H9 (cell line): ENCODE measurements at regions not wholly inside any gene's neighbourhood (a gene's known extent, or its start where the extent isn't known, plus 50 kb on each side); places are given as distances from the start of the nearest gene placed in this dataset.

Experiments
- DNase-seq: peaks from one replicate; pipeline ENCODE4 v3.0.0-alpha.2; 2017
- H2AFZ ChIP-seq: one replicate; pipeline ENCODE4 v1.6.1; 2013; ENCODE audit warnings: mild to moderate bottlenecking, low read length, control low read depth, moderate library complexity
- H2AK5ac ChIP-seq: 2 replicates; pipeline ENCODE4 v1.6.1; 2013; ENCODE audit warnings: low read length, control low read depth, mixed read lengths; ENCODE audit not compliant: insufficient read length
- H2BK120ac ChIP-seq: one replicate; pipeline ENCODE4 v1.6.1; 2013; ENCODE audit warnings: low read depth, mild to moderate bottlenecking, low read length, control low read depth, inconsistent platforms; ENCODE audit not compliant: poor library complexity, severe bottlenecking
- H2BK12ac ChIP-seq: 2 replicates; pipeline ENCODE4 v1.6.1; 2013; ENCODE audit warnings: low read length, control low read depth, mixed read lengths, low read depth; ENCODE audit not compliant: insufficient read length
- H2BK15ac ChIP-seq: 2 replicates; pipeline ENCODE4 v1.6.1; 2013; ENCODE audit warnings: low read depth, low read length, control low read depth
- H2BK20ac ChIP-seq: one replicate; pipeline ENCODE4 v1.6.1; 2013; ENCODE audit warnings: low read depth, mild to moderate bottlenecking, low read length, control low read depth, inconsistent platforms; ENCODE audit not compliant: poor library complexity, severe bottlenecking
- H2BK5ac ChIP-seq: 2 replicates; pipeline ENCODE4 v1.6.1; 2013; ENCODE audit warnings: low read length, control low read depth, mixed read lengths; ENCODE audit not compliant: insufficient read length
- H3K14ac ChIP-seq: 2 replicates; pipeline ENCODE4 v1.6.1; 2013; ENCODE audit warnings: low read length, control low read depth; ENCODE audit not compliant: insufficient read depth
- H3K18ac ChIP-seq: 2 replicates; pipeline ENCODE4 v1.6.1; 2013; ENCODE audit warnings: low read depth, mild to moderate bottlenecking, mixed read lengths, low read length, control low read depth; ENCODE audit not compliant: insufficient read length
- H3K23ac ChIP-seq: 2 replicates; pipeline ENCODE4 v1.6.1; 2013; ENCODE audit warnings: low read length, control low read depth, mixed read lengths, low read depth; ENCODE audit not compliant: insufficient read length
- H3K23me2 ChIP-seq: 2 replicates; pipeline ENCODE4 v1.6.1; 2013; ENCODE audit warnings: low read depth, mild to moderate bottlenecking, mixed read lengths, low read length, control low read depth; ENCODE audit not compliant: insufficient read length, poor library complexity, severe bottlenecking
- H3K27ac ChIP-seq: 2 replicates; pipeline ENCODE4 v1.5.1; 2013; ENCODE audit warnings: low read length, control low read depth, mixed read lengths, low read depth; ENCODE audit not compliant: insufficient read length
- H3K27me3 ChIP-seq: 2 replicates; pipeline ENCODE4 v1.6.1; 2013; ENCODE audit warnings: low read length, control low read depth, inconsistent platforms; ENCODE audit not compliant: insufficient read depth
- H3K4ac ChIP-seq: 2 replicates; pipeline ENCODE4 v1.6.1; 2013; ENCODE audit warnings: low read depth, mild to moderate bottlenecking, control low read depth, inconsistent platforms, low read length, moderate library complexity
- H3K4me1 ChIP-seq: 2 replicates; pipeline ENCODE4 v1.6.1; 2013; ENCODE audit warnings: low read length, control low read depth, inconsistent platforms; ENCODE audit not compliant: insufficient read depth
- H3K4me2 ChIP-seq: 2 replicates; pipeline ENCODE4 v1.6.1; 2013; ENCODE audit warnings: low read length, control low read depth, mixed read lengths; ENCODE audit not compliant: insufficient read length, insufficient read depth
- H3K56ac ChIP-seq: 2 replicates; pipeline ENCODE4 v1.6.1; 2013; ENCODE audit warnings: low read depth, mild to moderate bottlenecking, mixed read lengths, low read length, control low read depth; ENCODE audit not compliant: insufficient read length
- H3K79me1 ChIP-seq: 2 replicates; pipeline ENCODE4 v1.6.1; 2013; ENCODE audit warnings: low read depth, mild to moderate bottlenecking, moderate library complexity, low read length, control low read depth, inconsistent platforms; ENCODE audit not compliant: insufficient read depth, poor library complexity, severe bottlenecking
- H3K79me2 ChIP-seq: 2 replicates; pipeline ENCODE4 v1.6.1; 2013; ENCODE audit warnings: low read length, control low read depth, inconsistent platforms; ENCODE audit not compliant: insufficient read depth
- H3K9ac ChIP-seq: 2 replicates; pipeline ENCODE4 v1.6.1; 2013; ENCODE audit warnings: low read length, control low read depth, mixed read lengths; ENCODE audit not compliant: insufficient read length; ENCODE audit errors: extremely low read depth
- H3K9me3 ChIP-seq: one replicate; pipeline ENCODE4 v1.6.1; 2013; ENCODE audit warnings: low read depth, low read length, inconsistent platforms; ENCODE audit not compliant: control insufficient read depth
- H3T11ph ChIP-seq: one replicate; pipeline ENCODE4 v1.6.1; 2013; ENCODE audit warnings: mild to moderate bottlenecking, low read length, control low read depth, inconsistent platforms
- H4K20me1 ChIP-seq: one replicate; pipeline ENCODE4 v1.6.1; 2013; ENCODE audit not compliant: control insufficient read depth, insufficient read length, insufficient read depth
- H4K5ac ChIP-seq: 2 replicates; pipeline ENCODE4 v1.6.1; 2013; ENCODE audit warnings: low read depth, mild to moderate bottlenecking, mixed read lengths, low read length, control low read depth; ENCODE audit not compliant: insufficient read length
- H4K8ac ChIP-seq: replicated peaks from 2 replicates; pipeline ENCODE4 v1.6.1; 2013; ENCODE audit warnings: low read length, control low read depth, mixed read lengths, low read depth; ENCODE audit not compliant: insufficient read length
- H4K91ac ChIP-seq: 2 replicates; pipeline ENCODE4 v1.6.1; 2013; ENCODE audit warnings: low read depth, mild to moderate bottlenecking, moderate library complexity, mixed read lengths, low read length, control low read depth; ENCODE audit not compliant: insufficient read length
- H3K27ac Mint-ChIP-seq, 3 experiments: 2 replicates in 2 of 3; 3 replicates in 1 of 3; pipeline ENCODE4 v1.8.0; 2020 to 2021; ENCODE audit warnings: mixed read lengths in 3 of 3, mild to moderate bottlenecking in 1 of 3, moderate library complexity in 1 of 3
- H3K27me3 Mint-ChIP-seq: 2 replicates; pipeline ENCODE4 v1.8.0; 2021; ENCODE audit warnings: low read depth, mild to moderate bottlenecking, moderate library complexity, mixed read lengths
- H3K36me3 Mint-ChIP-seq, 3 experiments: 2 replicates in 2 of 3; 3 replicates in 1 of 3; pipeline ENCODE4 v1.8.0; 2020 to 2021; ENCODE audit warnings: low read depth in 3 of 3, mixed read lengths in 3 of 3; ENCODE audit not compliant: insufficient read depth in 1 of 3
- H3K4me1 Mint-ChIP-seq, 2 experiments: 2 replicates each; pipeline ENCODE4 v1.8.0; 2020; ENCODE audit warnings: mixed read lengths in 2 of 2
- H3K4me3 Mint-ChIP-seq, 2 experiments: 2 replicates in 1 of 2; 3 replicates in 1 of 2; pipeline ENCODE4 v1.8.0; 2020 to 2021; ENCODE audit warnings: mild to moderate bottlenecking in 2 of 2, mixed read lengths in 2 of 2, moderate library complexity in 1 of 2
- H3K9me3 Mint-ChIP-seq, 2 experiments: 2 replicates in 1 of 2; 3 replicates in 1 of 2; pipeline ENCODE4 v1.8.0; 2020; ENCODE audit warnings: mild to moderate bottlenecking in 2 of 2, mixed read lengths in 2 of 2, moderate library complexity in 1 of 2
- CTCF ChIP-seq: fragments of 200-600 bp; sonication (generic); conservative IDR thresholded peaks from 3 replicates; pipeline ENCODE4 v1.8.0; 2021; ENCODE audit warnings: antibody characterized with exemption, mild to moderate bottlenecking
- WGBS: extraction: QIAGEN DNeasy Blood & Tissue Kit; methylation state at CpG from one replicate; pipeline ENCODE4 v1.1.7; 2013; ENCODE audit warnings: missing lambda C conversion rate, low lambda C conversion rate, mixed read lengths; ENCODE audit not compliant: insufficient read length; ENCODE audit errors: extremely low coverage; 5-methylcytosine and 5-hydroxymethylcytosine counted together

DNA sequence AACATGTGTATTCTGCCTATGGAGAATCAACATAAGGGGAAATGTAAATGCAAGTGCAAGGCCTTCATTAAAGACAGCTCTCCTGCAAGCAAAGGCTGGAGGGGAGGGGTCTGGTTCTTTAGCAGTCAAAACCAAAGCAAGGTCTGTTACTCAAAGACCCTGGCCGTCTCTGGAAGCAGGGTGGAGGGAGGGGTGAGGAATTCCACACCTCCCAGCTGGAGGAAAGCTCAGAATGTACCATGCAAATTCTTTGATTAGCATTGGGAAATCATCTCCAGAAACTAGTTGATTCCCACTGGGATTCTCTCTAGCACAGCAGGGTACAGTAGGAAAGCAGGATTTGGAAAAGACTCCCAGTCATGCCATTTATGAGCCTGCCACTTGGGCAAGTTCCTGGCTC lies 77.3 kb upstream of the ASIC2 start:
- no peak overlapping the region for H3K4me2 ChIP-seq
- no peak overlapping the region for H4K5ac ChIP-seq
- no peak overlapping the region for H2BK5ac ChIP-seq
- H2AK5ac ChIP-seq = no peak overlapping the region
- peak; percentile 64 for DNase-seq
- H3K14ac ChIP-seq = no peak overlapping the region
- H2BK12ac ChIP-seq = no peak overlapping the region
- no peak overlapping the region for H3K23ac ChIP-seq
- H2BK20ac ChIP-seq = no peak overlapping the region
- H3K9me3 ChIP-seq = no peaks in the 10 kb centered on the region
- H3K18ac ChIP-seq = no peak overlapping the region
- peaks cover 0 to 4% of the 10 kb centered on the region in 2 experiments; a peak in 2 of 5 replicates for H3K9me3 Mint-ChIP-seq
- no peak overlapping the region for H2AFZ ChIP-seq
- H4K8ac ChIP-seq = no peak overlapping the region
- no peaks in the 10 kb centered on the region for H4K20me1 ChIP-seq
- H3K23me2 ChIP-seq = no peaks in the 10 kb centered on the region
- H3K27ac ChIP-seq = no peak overlapping the region
- peaks cover 0 to 1% (median 0%) of the 10 kb centered on the region in 3 experiments; a peak in 2 of 7 replicates for H3K36me3 Mint-ChIP-seq
- H3T11ph ChIP-seq = no peak overlapping the region
- no CpG with 5 or more reads among the region's 1 CpG for WGBS
- peaks cover 27 to 34% of the 10 kb centered on the region in 2 experiments for H3K4me1 Mint-ChIP-seq
- no peak overlapping the region for H4K91ac ChIP-seq
- H2BK15ac ChIP-seq = no peak overlapping the region
- no peaks in the 10 kb centered on the region for H3K79me2 ChIP-seq
- H3K4ac ChIP-seq = no peak overlapping the region
- H3K9ac ChIP-seq = no peak overlapping the region
- H3K56ac ChIP-seq = no peak overlapping the region
- H2BK120ac ChIP-seq = no peak overlapping the region
- peaks cover 12% of the 10 kb centered on the region; the same call in 1 of the 2 replicates for H3K27me3 Mint-ChIP-seq
- H3K4me3 Mint-ChIP-seq = peak overlapping the region in 1 of 2 experiments; percentile 33; a peak in 1 of 5 replicates
- H3K27ac Mint-ChIP-seq = peak overlapping the region; percentile 46 to 96 (median 75); a peak in 6 of 7 replicates
- H3K4me1 ChIP-seq = peaks cover 10% of the 10 kb centered on the region; the same call in 1 of the 2 replicates
- no peak for TF ChIP-seq CTCF
- H3K79me1 ChIP-seq = no peaks in the 10 kb centered on the region
- H3K27me3 ChIP-seq = no peaks in the 10 kb centered on the region
